HEK293 (cell line): ENCODE measurements at regions not wholly inside any gene's neighbourhood (a gene's known extent, or its start where the extent isn't known, plus 50 kb on each side); places are given as distances from the start of the nearest gene placed in this dataset.

Experiments
- YY1 ChIP-seq: fragments of 450-650 bp; formaldehyde crosslinking; IDR thresholded peaks from 2 replicates; pipeline ENCODE4 v1.5.1; 2018; ENCODE audit warnings: missing biosample characterization, missing genetic modification characterization
- ZNF274 ChIP-seq, 2 experiments: fragments of 200-500 bp in 1 of 2; fragments of 450-650 bp in 1 of 2; sonication (Bioruptor generic) in 1 of 2; formaldehyde crosslinking in 1 of 2; IDR thresholded peaks; 2 replicates each; pipeline versions ENCODE4 v1.5.1 to v1.6.1; 2014 to 2016; ENCODE audit warnings: borderline replicate concordance in 1 of 2, inconsistent platforms in 1 of 2, low read length in 1 of 2, missing biosample characterization in 1 of 2, missing genetic modification characterization in 1 of 2

DNA sequence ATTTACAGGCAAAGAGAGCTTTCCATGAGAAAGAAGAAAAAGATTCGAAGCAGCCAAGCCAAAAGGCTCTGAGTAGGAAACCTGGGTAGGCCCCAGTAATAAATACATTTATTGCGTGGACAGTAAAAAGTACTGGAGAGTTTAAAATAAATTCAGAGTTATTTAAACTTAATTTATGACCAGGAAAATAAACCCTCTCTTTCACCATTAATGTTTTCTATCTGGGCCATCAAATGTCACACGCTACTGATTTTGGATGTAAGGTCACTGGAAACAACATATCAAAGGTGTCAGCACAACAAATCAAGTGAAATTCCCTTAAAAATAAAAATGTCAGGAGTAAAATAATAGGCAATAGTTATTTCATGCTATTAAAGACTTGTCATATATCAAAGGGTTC, 264.0 kb downstream of the SKAP2 start:
- TF ChIP-seq ZNF274 (IDR thresholded peaks at IDR 0.05; ENCODE audit: low read length) (no peak), ZNF274 (tag by site-specific recombination; IDR thresholded peaks at IDR 0.05; ENCODE audit: borderline replicate concordance) (no peak), YY1 (tag by site-specific recombination) (no peak)
